OCI-LY3 (cell line): ENCODE measurements at regions not wholly inside any gene's neighbourhood (a gene's known extent, or its start where the extent isn't known, plus 50 kb on each side); places are given as distances from the start of the nearest gene placed in this dataset.

ENCODE experiments used
- H2AFZ ChIP-seq: fragments of 200-600, 300-600 bp; shearing (Covaris generic); 2 replicates; pipeline ENCODE4 v1.6.0; 2014; ENCODE audit warnings: antibody characterized with exemption, low read depth, low read length
- H3K27ac ChIP-seq: fragments of 200-600, 300-600 bp; sonication (generic); 2 replicates; pipeline ENCODE4 v1.5.1; 2014; ENCODE audit warnings: mild to moderate bottlenecking, low read length, moderate library complexity, mixed read lengths
- H3K27me3 ChIP-seq: fragments of 200-600, 300-600 bp; sonication (generic); 2 replicates; pipeline ENCODE4 v1.6.1; 2014; ENCODE audit warnings: low read depth, low read length, mixed read lengths
- H3K36me3 ChIP-seq: fragments of 200-600, 300-600 bp; sonication (generic); replicated peaks from 2 replicates; pipeline ENCODE3; 2014; ENCODE audit warnings: low read depth, low read length, mixed read lengths
- H3K4me1 ChIP-seq: fragments of 300-600, 200-600 bp; sonication (generic); 2 replicates; pipeline ENCODE4 v1.6.1; 2014; ENCODE audit warnings: low read length, mixed read lengths
- H3K4me2 ChIP-seq: fragments of 200-600, 300-600 bp; sonication (generic); 2 replicates; pipeline ENCODE4 v1.6.1; 2014; ENCODE audit warnings: low read length, mixed read lengths
- H3K4me3 ChIP-seq: fragments of 300-600, 200-600 bp; sonication (generic); 2 replicates; pipeline ENCODE4 v1.5.1; 2014; ENCODE audit warnings: antibody characterized with exemption, mild to moderate bottlenecking, low read length, moderate library complexity
- H3K79me2 ChIP-seq: fragments of 300-600, 200-600 bp; shearing (Covaris generic); 2 replicates; pipeline ENCODE4 v1.6.1; 2014; ENCODE audit warnings: mild to moderate bottlenecking, low read length, mixed read lengths
- H3K9ac ChIP-seq: fragments of 300-600, 200-600 bp; shearing (Covaris generic); 2 replicates; pipeline ENCODE4 v1.6.0; 2014; ENCODE audit warnings: mild to moderate bottlenecking, low read length, moderate library complexity
- H3K9me3 ChIP-seq: fragments of 200-600, 300-600 bp; shearing (Covaris generic); 2 replicates; pipeline ENCODE4 v1.6.1; 2014; ENCODE audit warnings: low read length, mixed read lengths; ENCODE audit not compliant: insufficient read depth
- H4K20me1 ChIP-seq: fragments of 200-600, 300-600 bp; sonication (generic); 2 replicates; pipeline ENCODE4 v1.6.1; 2016; ENCODE audit warnings: low read length, mixed read lengths; ENCODE audit not compliant: insufficient read depth
- EZH2phosphoT487 ChIP-seq: fragments of 200-600 bp; shearing (Covaris generic); IDR thresholded peaks from 2 replicates; pipeline ENCODE4 v1.6.1; 2018; ENCODE audit warnings: antibody characterized with exemption, mixed run types, low read depth
- TF ChIP-seq, protein P1 (sequence below): fragments of 200-600, 300-600 bp; sonication (generic); IDR thresholded peaks from 2 replicates; pipeline ENCODE4 v1.5.1; 2014; ENCODE audit warnings: antibody characterized with exemption, low read length, low read depth

GRCh38 chr4:28225050-28225449 lies 1364.4 kb downstream of the STIM2 start:
- H2AFZ ChIP-seq: no peak overlapping the region
- H4K20me1 ChIP-seq: no peaks in the 10 kb centered on the region
- no peaks in the 10 kb centered on the region for H3K27me3 ChIP-seq
- no peak overlapping the region for H3K4me2 ChIP-seq
- H3K27ac ChIP-seq: no peak overlapping the region
- no peaks in the 10 kb centered on the region for H3K36me3 ChIP-seq
- no peaks in the 10 kb centered on the region for H3K9me3 ChIP-seq
- H3K9ac ChIP-seq: no peak overlapping the region
- no peak overlapping the region for H3K4me3 ChIP-seq
- TF ChIP-seq, protein P1, sequence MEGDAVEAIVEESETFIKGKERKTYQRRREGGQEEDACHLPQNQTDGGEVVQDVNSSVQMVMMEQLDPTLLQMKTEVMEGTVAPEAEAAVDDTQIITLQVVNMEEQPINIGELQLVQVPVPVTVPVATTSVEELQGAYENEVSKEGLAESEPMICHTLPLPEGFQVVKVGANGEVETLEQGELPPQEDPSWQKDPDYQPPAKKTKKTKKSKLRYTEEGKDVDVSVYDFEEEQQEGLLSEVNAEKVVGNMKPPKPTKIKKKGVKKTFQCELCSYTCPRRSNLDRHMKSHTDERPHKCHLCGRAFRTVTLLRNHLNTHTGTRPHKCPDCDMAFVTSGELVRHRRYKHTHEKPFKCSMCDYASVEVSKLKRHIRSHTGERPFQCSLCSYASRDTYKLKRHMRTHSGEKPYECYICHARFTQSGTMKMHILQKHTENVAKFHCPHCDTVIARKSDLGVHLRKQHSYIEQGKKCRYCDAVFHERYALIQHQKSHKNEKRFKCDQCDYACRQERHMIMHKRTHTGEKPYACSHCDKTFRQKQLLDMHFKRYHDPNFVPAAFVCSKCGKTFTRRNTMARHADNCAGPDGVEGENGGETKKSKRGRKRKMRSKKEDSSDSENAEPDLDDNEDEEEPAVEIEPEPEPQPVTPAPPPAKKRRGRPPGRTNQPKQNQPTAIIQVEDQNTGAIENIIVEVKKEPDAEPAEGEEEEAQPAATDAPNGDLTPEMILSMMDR: peak; percentile 51
- no peak for TF ChIP-seq EZH2phosphoT487
- no peaks in the 10 kb centered on the region for H3K4me1 ChIP-seq
- no peaks in the 10 kb centered on the region for H3K79me2 ChIP-seq

DNA sequence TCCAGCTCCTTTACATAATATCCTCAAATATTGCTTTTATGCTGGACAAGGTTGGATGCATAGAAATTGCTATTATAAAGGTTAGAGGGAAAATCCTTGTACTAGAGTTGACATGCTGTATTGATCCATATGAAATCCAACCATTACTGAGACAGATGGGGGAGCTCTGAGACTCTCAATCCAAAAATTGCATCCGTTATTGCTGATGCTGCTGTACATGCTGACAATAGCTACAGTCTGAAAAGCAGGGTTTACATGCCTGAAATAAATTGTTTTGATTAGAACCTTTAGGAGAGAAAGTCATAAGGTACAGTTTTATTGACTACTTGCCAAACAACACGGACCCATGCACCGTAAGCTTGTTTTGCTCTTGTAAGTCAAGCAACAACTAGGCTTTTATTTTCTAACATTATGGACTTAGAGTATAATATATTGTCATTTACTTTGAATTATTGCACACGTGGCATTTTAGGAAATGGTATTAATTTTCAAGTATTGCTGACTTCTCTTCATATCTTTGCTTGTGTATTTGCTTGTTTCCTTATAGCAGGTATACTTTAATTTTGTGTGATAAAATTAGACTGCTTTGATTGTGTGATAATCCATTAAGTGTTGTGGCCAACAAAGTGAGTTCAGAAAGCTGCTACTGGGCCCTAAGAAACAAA lies 1365.2 kb downstream of the STIM2 start:
- Histone ChIP-seq H3K4me3 (no peak overlapping the region), H3K9me3 (no peaks in the 10 kb centered on the region), H4K20me1 (no peaks in the 10 kb centered on the region), H3K4me2 (no peak overlapping the region), H3K79me2 (no peaks in the 10 kb centered on the region), H2AFZ (no peak overlapping the region), H3K27me3 (no peaks in the 10 kb centered on the region), H3K36me3 (no peaks in the 10 kb centered on the region), H3K4me1 (no peaks in the 10 kb centered on the region), H3K9ac (no peak overlapping the region), H3K27ac (no peak overlapping the region)
- TF ChIP-seq, protein P1: peak; percentile 19; the same call in 1 of the 2 replicates
- no peak for TF ChIP-seq EZH2phosphoT487

GRCh38 chr4:28226962-28227361 lies 1366.3 kb downstream of the STIM2 start:
- no peaks in the 10 kb centered on the region for H3K79me2 ChIP-seq
- no peaks in the 10 kb centered on the region for H3K4me1 ChIP-seq
- H4K20me1 ChIP-seq: no peaks in the 10 kb centered on the region
- no peaks in the 10 kb centered on the region for H3K27me3 ChIP-seq
- no peak overlapping the region for H3K4me2 ChIP-seq
- H3K36me3 ChIP-seq: no peaks in the 10 kb centered on the region
- no peak overlapping the region for H3K9ac ChIP-seq
- no peaks in the 10 kb centered on the region for H3K9me3 ChIP-seq
- no peak overlapping the region for H2AFZ ChIP-seq
- no peak overlapping the region for H3K4me3 ChIP-seq
- TF ChIP-seq EZH2phosphoT487: no peak
- TF ChIP-seq, protein P1: no peak
- no peak overlapping the region for H3K27ac ChIP-seq

- no peak overlapping the region for H3K9ac ChIP-seq
- no peak overlapping the region for H3K27ac ChIP-seq
- H2AFZ ChIP-seq: no peak overlapping the region
- H3K36me3 ChIP-seq: no peaks in the 10 kb centered on the region
- no peaks in the 10 kb centered on the region for H3K9me3 ChIP-seq
- H3K4me1 ChIP-seq: no peaks in the 10 kb centered on the region
- H3K4me3 ChIP-seq: no peak overlapping the region
- no peaks in the 10 kb centered on the region for H4K20me1 ChIP-seq
- TF ChIP-seq, protein P1: no peak
- TF ChIP-seq EZH2phosphoT487: no peak
- H3K27me3 ChIP-seq: no peaks in the 10 kb centered on the region
- no peak overlapping the region for H3K4me2 ChIP-seq
- H3K79me2 ChIP-seq: no peaks in the 10 kb centered on the region
Observed at GRCh38 chr4:28227764-28228163, 1367.1 kb downstream of the STIM2 start.
